PC-9 (cell line): ENCODE measurements at regions not wholly inside any gene's neighbourhood (a gene's known extent, or its start where the extent isn't known, plus 50 kb on each side); places are given as distances from the start of the nearest gene placed in this dataset.

ENCODE experiments used
- BruUV-seq: library from RNA; stranded (reverse); fragments of 400-500 nt; replicated peaks from 2 replicates; lab custom pipeline; 2021; lab: Mats Ljungman, UMichigan
- CTCF ChIA-PET: fragments of 300-600 bp; sonication (Branson Sonifier 250); formaldehyde crosslinking; loops from one replicate; lab custom pipeline; 2022; ENCODE audit warnings: antibody characterized with exemption; lab: Charles Lee
- POLR2A ChIA-PET: fragments of 300-600 bp; sonication (Branson Sonifier 250); formaldehyde crosslinking; loops from one replicate; lab custom pipeline; 2022; ENCODE audit warnings: antibody characterized with exemption; ENCODE audit not compliant: unreplicated experiment; lab: Charles Lee
- DNase-seq, 2 experiments: peaks; one replicate each; pipeline versions ENCODE4 v3.0.0 to v3.0.0-alpha.2; 2015 to 2022; ENCODE audit warnings: mixed read lengths in 1 of 2
- H2AFZ ChIP-seq: fragments of 200-600 bp; sonication (generic); 2 replicates; pipeline ENCODE4 v1.8.1; 2017; ENCODE audit warnings: antibody characterized with exemption
- H3F3A ChIP-seq: fragments of 200-600 bp; sonication (generic); 2 replicates; pipeline ENCODE4 v1.8.1; 2017; ENCODE audit warnings: antibody characterized with exemption, mild to moderate bottlenecking, low read depth; ENCODE audit not compliant: insufficient read depth
- H3K27ac ChIP-seq: fragments of 200-600 bp; sonication (generic); 2 replicates; pipeline ENCODE4 v1.6.1; 2016; ENCODE audit warnings: mixed run types
- H3K27me3 ChIP-seq: fragments of 200-600 bp; sonication (generic); 2 replicates; pipeline ENCODE4 v1.6.1; 2016; ENCODE audit warnings: low read depth, mixed run types; ENCODE audit not compliant: insufficient read depth
- H3K36me3 ChIP-seq: fragments of 200-600 bp; sonication (generic); 2 replicates; pipeline ENCODE4 v1.6.1; 2016; ENCODE audit warnings: low read depth, mixed run types
- H3K4me1 ChIP-seq: fragments of 200-600 bp; sonication (generic); replicated peaks from 2 replicates; pipeline ENCODE4 v1.6.1; 2016; ENCODE audit warnings: mixed run types; ENCODE audit not compliant: insufficient read depth
- H3K4me2 ChIP-seq: fragments of 200-600 bp; sonication (generic); 2 replicates; pipeline ENCODE4 v1.6.1; 2017; ENCODE audit warnings: mixed run types
- H3K4me3 ChIP-seq: fragments of 200-600 bp; sonication (generic); 2 replicates; pipeline ENCODE4 v1.6.1; 2016; ENCODE audit warnings: mixed run types
- H3K79me2 ChIP-seq: fragments of 200-600 bp; sonication (generic); 2 replicates; pipeline ENCODE4 v1.6.1; 2017; ENCODE audit warnings: low read depth, mixed run types
- H3K9me2 ChIP-seq: fragments of 200-600 bp; sonication (generic); 2 replicates; pipeline ENCODE4 v1.8.1; 2017; ENCODE audit warnings: mild to moderate bottlenecking; ENCODE audit not compliant: insufficient read depth
- H3K9me3 ChIP-seq: fragments of 200-600 bp; sonication (generic); 2 replicates; pipeline ENCODE4 v1.8.1; 2016; ENCODE audit warnings: low read depth; ENCODE audit not compliant: insufficient read depth
- H4K20me1 ChIP-seq: fragments of 200-600 bp; sonication (generic); 2 replicates; pipeline ENCODE4 v1.8.1; 2017; ENCODE audit not compliant: insufficient read depth
- CTCF ChIP-seq: fragments of 200-600 bp; sonication (generic); conservative IDR thresholded peaks from 2 replicates; pipeline ENCODE4 v1.6.1; 2017; ENCODE audit warnings: mixed run types, antibody characterized with exemption, mild to moderate bottlenecking, moderate library complexity
- EZH2 ChIP-seq: fragments of 200-600 bp; sonication (generic); IDR thresholded peaks from 2 replicates; pipeline ENCODE4 v1.8.0; 2017; ENCODE audit warnings: antibody characterized with exemption, low read depth
- intact Hi-C: fragments of 100-400 bp; cut with micrococcal nuclease; formaldehyde crosslinking; loops from one replicate; pipeline ENCODE4 v1.10.0; 2022; ENCODE audit not compliant: unreplicated experiment

- Histone ChIP-seq H3K27ac (no peak overlapping the region), H3K9me3 (no peaks in the 10 kb centered on the region), H3K27me3 (no peaks in the 10 kb centered on the region), H3K36me3 (no peaks in the 10 kb centered on the region), H3K79me2 (no peaks in the 10 kb centered on the region), H4K20me1 (no peaks in the 10 kb centered on the region), H3K4me2 (no peak overlapping the region), H3K9me2 (no peaks in the 10 kb centered on the region), H3K4me1 (no peaks in the 10 kb centered on the region), H2AFZ (no peak overlapping the region), H3F3A (no peaks in the 10 kb centered on the region), H3K4me3 (no peak overlapping the region)
- POLR2A ChIA-PET, result no interaction called here
- intact Hi-C loops, result no loop called here
- BruUV-seq, result no TSS peak
- TF ChIP-seq CTCF (no peak), EZH2 (no peak)
- CTCF ChIA-PET, result no interaction called here
- DNase-seq, result no peak
Observed at GRCh38 chr2:116477229-116477628, 1337.3 kb upstream of the DDX18 start.

- no peak overlapping the region for H3K4me3 ChIP-seq
- no peak overlapping the region for H2AFZ ChIP-seq
- no peaks in the 10 kb centered on the region for H3K27me3 ChIP-seq
- no peak overlapping the region for H3K4me2 ChIP-seq
- H3F3A ChIP-seq, result no peaks in the 10 kb centered on the region
- no TSS peak for BruUV-seq
- DNase-seq, result no peak
- no peaks in the 10 kb centered on the region for H4K20me1 ChIP-seq
- no peak for TF ChIP-seq CTCF
- H3K36me3 ChIP-seq, result no peaks in the 10 kb centered on the region
- no peaks in the 10 kb centered on the region for H3K9me2 ChIP-seq
- intact Hi-C loops, result no loop called here
- H3K27ac ChIP-seq, result no peak overlapping the region
- ChIA-PET CTCF (no interaction called here), POLR2A (no interaction called here)
- H3K79me2 ChIP-seq, result no peaks in the 10 kb centered on the region
- no peaks in the 10 kb centered on the region for H3K4me1 ChIP-seq
- H3K9me3 ChIP-seq, result no peaks in the 10 kb centered on the region
Observed at GRCh38 chr2:116487336-116487735, 1327.2 kb upstream of the DDX18 start.

- Histone ChIP-seq H3K27ac (no peak overlapping the region), H3K4me2 (no peak overlapping the region), H3K79me2 (no peaks in the 10 kb centered on the region), H4K20me1 (no peaks in the 10 kb centered on the region), H2AFZ (no peak overlapping the region), H3K4me1 (no peaks in the 10 kb centered on the region), H3F3A (no peaks in the 10 kb centered on the region), H3K9me2 (no peaks in the 10 kb centered on the region), H3K4me3 (no peak overlapping the region), H3K9me3 (no peaks in the 10 kb centered on the region), H3K27me3 (no peaks in the 10 kb centered on the region), H3K36me3 (no peaks in the 10 kb centered on the region)
- POLR2A ChIA-PET, result no interaction called here
- no TSS peak for BruUV-seq
- no peak for DNase-seq
- intact Hi-C loops, result no loop called here
- CTCF ChIA-PET, result no interaction called here
- TF ChIP-seq EZH2 (no peak), CTCF (no peak)
Observed at GRCh38 chr2:116489292-116489691, 1325.2 kb upstream of the DDX18 start.
